IMR-90 (cell line): ENCODE measurements at regions not wholly inside any gene's neighbourhood (a gene's known extent, or its start where the extent isn't known, plus 50 kb on each side); places are given as distances from the start of the nearest gene placed in this dataset.

Experiments
- ATAC-seq: fragments of 200-7000 bp; cut with Tn5 transposase; 2 replicates; pipeline ENCODE4 v1.9.1; 2020; ENCODE audit warnings: low read depth, mild to moderate bottlenecking, moderate library complexity
- BruUV-seq: library from RNA; stranded (reverse); fragments of 400-500 nt; replicated peaks from 2 replicates; lab custom pipeline; 2021; lab: Mats Ljungman, UMichigan
- CTCF ChIA-PET: fragments of 300-600 bp; formaldehyde crosslinking; extraction: SDS; loops from one replicate; lab custom pipeline; 2021; ENCODE audit warnings: antibody characterized with exemption; lab: Yijun Ruan, JAX
- POLR2A ChIA-PET: fragments of 300-600 bp; sonication (Branson Sonifier 250); formaldehyde crosslinking; loops from one replicate; lab custom pipeline; 2022; ENCODE audit warnings: antibody characterized with exemption; ENCODE audit not compliant: unreplicated experiment; lab: Charles Lee
- DNase-seq: peaks from one replicate; pipeline ENCODE4 v3.0.0; 2013
- H2AFZ ChIP-seq: replicated peaks from 2 replicates; pipeline ENCODE3; 2013; ENCODE audit warnings: low read length, mild to moderate bottlenecking; ENCODE audit not compliant: poor library complexity
- H2AK5ac ChIP-seq: 2 replicates; pipeline ENCODE4 v1.6.1; 2013; ENCODE audit warnings: low read depth, low read length, inconsistent platforms
- H2AK9ac ChIP-seq: replicated peaks from 2 replicates; pipeline ENCODE3; 2013; ENCODE audit warnings: mild to moderate bottlenecking, low read depth, low read length, moderate library complexity; ENCODE audit not compliant: poor library complexity
- H2BK120ac ChIP-seq: 2 replicates; pipeline ENCODE4 v1.6.1; 2013; ENCODE audit warnings: low read depth, low read length, inconsistent platforms
- H2BK15ac ChIP-seq: 3 replicates; pipeline ENCODE4 v1.6.1; 2013; ENCODE audit warnings: low read depth, low read length, inconsistent platforms
- H2BK20ac ChIP-seq: 2 replicates; pipeline ENCODE4 v1.6.1; 2013; ENCODE audit warnings: low read depth, mild to moderate bottlenecking, inconsistent platforms, low read length, moderate library complexity
- H2BK5ac ChIP-seq: 2 replicates; pipeline ENCODE4 v1.6.1; 2013; ENCODE audit warnings: mild to moderate bottlenecking, low read depth, low read length, inconsistent platforms; ENCODE audit not compliant: poor library complexity, severe bottlenecking
- H3K14ac ChIP-seq: replicated peaks from 2 replicates; pipeline ENCODE4 v1.6.1; 2013; ENCODE audit warnings: low read depth, low read length, inconsistent platforms
- H3K18ac ChIP-seq: 2 replicates; pipeline ENCODE4 v1.6.1; 2013; ENCODE audit warnings: low read depth, low read length, control low read depth
- H3K23ac ChIP-seq: 2 replicates; pipeline ENCODE4 v1.6.1; 2013; ENCODE audit warnings: low read depth, low read length, inconsistent platforms
- H3K27ac ChIP-seq: 2 replicates; pipeline ENCODE4 v1.5.1; 2013; ENCODE audit warnings: mild to moderate bottlenecking, control low read depth, low read length; ENCODE audit not compliant: insufficient read depth
- H3K27me3 ChIP-seq: 2 replicates; pipeline ENCODE4 v1.6.1; 2013; ENCODE audit warnings: low read length; ENCODE audit not compliant: control insufficient read depth, insufficient read depth
- H3K36me3 ChIP-seq: 2 replicates; pipeline ENCODE4 v1.6.1; 2013; ENCODE audit warnings: low read length, mixed read lengths; ENCODE audit not compliant: control insufficient read depth, insufficient read depth
- H3K4ac ChIP-seq: 2 replicates; pipeline ENCODE4 v1.6.1; 2013; ENCODE audit warnings: low read depth, low read length, inconsistent platforms
- H3K4me1 ChIP-seq: 2 replicates; pipeline ENCODE4 v1.6.1; 2013; ENCODE audit warnings: low read length, mixed read lengths; ENCODE audit not compliant: control insufficient read depth, insufficient read depth
- H3K4me2 ChIP-seq: 2 replicates; pipeline ENCODE4 v1.6.1; 2013; ENCODE audit warnings: low read depth, mild to moderate bottlenecking, control low read depth, low read length, moderate library complexity
- H3K4me3 ChIP-seq: 2 replicates; pipeline ENCODE4 v1.5.1; 2013; ENCODE audit warnings: low read depth, mild to moderate bottlenecking, control low read depth, low read length, moderate library complexity; ENCODE audit not compliant: insufficient read depth
- H3K56ac ChIP-seq: 2 replicates; pipeline ENCODE4 v1.6.1; 2013; ENCODE audit warnings: low read length, inconsistent platforms; ENCODE audit not compliant: insufficient read depth; ENCODE audit errors: extremely low read depth
- H3K79me1 ChIP-seq, 2 experiments: 2 replicates each; pipeline ENCODE4 v1.6.1; 2013; ENCODE audit warnings: low read length in 2 of 2, inconsistent platforms in 1 of 2, low read depth in 1 of 2
- H3K9ac ChIP-seq: 2 replicates; pipeline ENCODE4 v1.6.1; 2013; ENCODE audit warnings: low read depth, low read length, control low read depth
- H3K9me1 ChIP-seq: 2 replicates; pipeline ENCODE4 v1.6.1; 2013; ENCODE audit warnings: low read length, inconsistent platforms; ENCODE audit not compliant: insufficient read depth
- H3K9me3 ChIP-seq: 2 replicates; pipeline ENCODE4 v1.6.1; 2013; ENCODE audit warnings: low read length; ENCODE audit not compliant: control insufficient read depth, insufficient read depth
- H4K20me1 ChIP-seq: 2 replicates; pipeline ENCODE4 v1.6.1; 2013; ENCODE audit warnings: low read length, inconsistent platforms; ENCODE audit not compliant: insufficient read depth
- H4K5ac ChIP-seq: 2 replicates; pipeline ENCODE4 v1.6.1; 2013; ENCODE audit warnings: mild to moderate bottlenecking, low read depth, low read length, control low read depth
- H4K8ac ChIP-seq, 2 experiments: 2 replicates each; pipeline ENCODE4 v1.6.1; 2013; ENCODE audit warnings: low read depth in 2 of 2, low read length in 2 of 2, control low read depth in 1 of 2, inconsistent platforms in 1 of 2
- H4K91ac ChIP-seq: 2 replicates; pipeline ENCODE4 v1.6.1; 2013; ENCODE audit warnings: low read depth, low read length, inconsistent platforms; ENCODE audit not compliant: insufficient read depth
- MAFK ChIP-seq: IDR thresholded peaks from 2 replicates; pipeline ENCODE4 v1.6.1; 2012; ENCODE audit warnings: low read depth, low read length, improper control_type of control experiment
- NFE2L2 ChIP-seq: fragments of 150-350 bp; IDR thresholded peaks from 2 replicates; pipeline ENCODE4 v1.6.1; 2016; ENCODE audit warnings: low read depth, mild to moderate bottlenecking, low read length
- dilution Hi-C: fragments of 300-500 bp; cut with HindIII; formaldehyde crosslinking; loops from one replicate; pipeline ENCODE4 v1.14.3; 2018; ENCODE audit warnings: low sequenced_read_pairs; ENCODE audit not compliant: unreplicated experiment
- in situ Hi-C: fragments of 300-500 bp; cut with MboI; formaldehyde crosslinking; loops from 3 replicates; pipeline ENCODE4 v1.14.3; 2019; ENCODE audit warnings: low sequenced_read_pairs, inconsistent platforms, mixed read lengths
- intact Hi-C: fragments of 100-400 bp; cut with micrococcal nuclease; formaldehyde crosslinking; loops from 2 replicates; pipeline ENCODE4 v1.10.0; 2022

DNA sequence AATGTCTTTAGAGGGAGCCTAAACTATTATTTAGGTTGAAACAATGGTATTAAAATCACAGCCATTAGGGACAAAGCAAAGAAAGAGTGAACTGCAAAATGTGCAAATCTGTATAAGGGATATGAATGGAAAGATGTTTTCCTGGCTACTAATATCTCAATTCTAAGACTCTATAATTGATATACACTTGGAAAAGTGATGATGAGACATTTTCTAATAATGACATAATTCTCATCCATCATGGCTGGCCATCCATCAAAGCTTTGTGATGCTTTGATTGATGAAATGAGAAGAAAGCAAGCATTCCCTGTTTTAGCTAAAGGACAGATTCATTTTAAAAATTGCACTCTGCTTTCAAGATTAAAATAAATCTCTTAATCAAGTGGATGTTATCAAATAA is 965.5 kb upstream of the IGFBP7 start:
- dilution Hi-C loops (no loop called here), in situ Hi-C loops (no loop called here), intact Hi-C loops (no loop called here)
- no peaks in the 10 kb centered on the region for H3K4me1 ChIP-seq
- no peak overlapping the region for H3K9ac ChIP-seq
- H3K9me1 ChIP-seq = no peaks in the 10 kb centered on the region
- POLR2A ChIA-PET = no interaction called here
- no peak overlapping the region for H4K8ac ChIP-seq
- no peak overlapping the region for H2BK120ac ChIP-seq
- no peak overlapping the region for H2BK5ac ChIP-seq
- H3K36me3 ChIP-seq = no peaks in the 10 kb centered on the region
- no peak overlapping the region for H3K4me3 ChIP-seq
- H3K18ac ChIP-seq = no peak overlapping the region
- no peak overlapping the region for H3K56ac ChIP-seq
- H3K79me1 ChIP-seq = no peaks in the 10 kb centered on the region
- H3K4me2 ChIP-seq = no peak overlapping the region
- H3K27ac ChIP-seq = no peak overlapping the region
- CTCF ChIA-PET = no interaction called here
- BruUV-seq = no TSS peak
- H2AFZ ChIP-seq = no peak overlapping the region
- no peak overlapping the region for H2BK20ac ChIP-seq
- H4K20me1 ChIP-seq = no peaks in the 10 kb centered on the region
- no peak for DNase-seq
- no peaks in the 10 kb centered on the region for H3K27me3 ChIP-seq
- no peaks in the 10 kb centered on the region for H3K9me3 ChIP-seq
- H4K91ac ChIP-seq = no peak overlapping the region
- H2AK9ac ChIP-seq = no peak overlapping the region
- H3K14ac ChIP-seq = no peak overlapping the region
- no peak overlapping the region for H3K4ac ChIP-seq
- no peak overlapping the region for H4K5ac ChIP-seq
- H2AK5ac ChIP-seq = no peak overlapping the region
- no peak for ATAC-seq
- TF ChIP-seq NFE2L2 = no peak
- TF ChIP-seq MAFK = peak; percentile 43
- H3K23ac ChIP-seq = no peak overlapping the region
- H2BK15ac ChIP-seq = no peak overlapping the region
